ENCODE measurements at regions not wholly inside any gene's neighbourhood (a gene's known extent, or its start where the extent isn't known, plus 50 kb on each side); places are given as distances from the start of the nearest gene placed in this dataset.

DNA sequence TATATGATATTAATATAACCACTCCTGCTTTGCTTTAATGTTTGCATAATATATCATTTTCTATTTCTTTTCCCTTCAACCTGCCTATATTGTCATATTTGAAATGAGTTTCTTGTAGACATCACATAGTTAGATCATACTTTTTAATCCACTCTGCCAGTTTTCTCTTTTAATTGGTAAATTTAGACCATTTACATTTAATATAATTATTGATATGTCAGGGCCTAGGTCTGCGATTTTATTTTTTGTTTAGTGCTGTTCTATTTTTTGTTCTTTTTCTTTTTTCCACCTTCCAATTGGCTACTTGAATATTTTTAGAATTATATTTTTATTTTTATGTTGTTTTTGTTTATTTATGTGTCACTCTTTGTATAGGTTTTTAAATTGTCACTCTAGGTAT is 213.3 kb downstream of the C1orf94 start:
- TF ChIP-seq, protein P1, sequence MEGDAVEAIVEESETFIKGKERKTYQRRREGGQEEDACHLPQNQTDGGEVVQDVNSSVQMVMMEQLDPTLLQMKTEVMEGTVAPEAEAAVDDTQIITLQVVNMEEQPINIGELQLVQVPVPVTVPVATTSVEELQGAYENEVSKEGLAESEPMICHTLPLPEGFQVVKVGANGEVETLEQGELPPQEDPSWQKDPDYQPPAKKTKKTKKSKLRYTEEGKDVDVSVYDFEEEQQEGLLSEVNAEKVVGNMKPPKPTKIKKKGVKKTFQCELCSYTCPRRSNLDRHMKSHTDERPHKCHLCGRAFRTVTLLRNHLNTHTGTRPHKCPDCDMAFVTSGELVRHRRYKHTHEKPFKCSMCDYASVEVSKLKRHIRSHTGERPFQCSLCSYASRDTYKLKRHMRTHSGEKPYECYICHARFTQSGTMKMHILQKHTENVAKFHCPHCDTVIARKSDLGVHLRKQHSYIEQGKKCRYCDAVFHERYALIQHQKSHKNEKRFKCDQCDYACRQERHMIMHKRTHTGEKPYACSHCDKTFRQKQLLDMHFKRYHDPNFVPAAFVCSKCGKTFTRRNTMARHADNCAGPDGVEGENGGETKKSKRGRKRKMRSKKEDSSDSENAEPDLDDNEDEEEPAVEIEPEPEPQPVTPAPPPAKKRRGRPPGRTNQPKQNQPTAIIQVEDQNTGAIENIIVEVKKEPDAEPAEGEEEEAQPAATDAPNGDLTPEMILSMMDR (IDR thresholded peaks at IDR 0.05; ENCODE audit: low read depth, low read length) = no peak
- DNase-seq (ENCODE audit: extremely low read depth, low read depth) = no peak

DNA sequence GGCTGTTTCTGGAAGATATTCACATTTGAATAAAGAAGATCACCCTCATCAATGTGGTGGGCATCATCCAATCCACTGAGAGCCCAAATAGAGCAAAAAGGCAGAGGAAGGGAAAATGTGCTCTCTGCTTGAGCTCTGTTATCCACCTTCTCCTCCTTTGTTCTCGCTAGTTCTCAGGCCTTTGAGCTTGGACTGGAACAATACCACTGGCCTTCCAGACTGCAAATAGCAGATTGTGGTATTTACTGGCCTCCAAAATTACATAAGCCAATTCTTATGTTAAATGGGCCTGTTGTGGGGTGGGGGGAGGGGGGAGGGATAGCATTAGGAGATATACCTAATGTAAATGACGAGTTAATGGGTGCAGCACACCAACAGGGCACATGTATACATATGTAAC is 219.3 kb downstream of the C1orf94 start:
- no peak for DNase-seq (ENCODE audit: extremely low read depth, low read depth)
- TF ChIP-seq, protein P1 (IDR thresholded peaks at IDR 0.05; ENCODE audit: low read depth, low read length) = no peak

GRCh38 chr1:34398241-34398915 is 221.7 kb downstream of the C1orf94 start:
- DNase-seq (ENCODE audit: extremely low read depth, low read depth) = no peak

DNA sequence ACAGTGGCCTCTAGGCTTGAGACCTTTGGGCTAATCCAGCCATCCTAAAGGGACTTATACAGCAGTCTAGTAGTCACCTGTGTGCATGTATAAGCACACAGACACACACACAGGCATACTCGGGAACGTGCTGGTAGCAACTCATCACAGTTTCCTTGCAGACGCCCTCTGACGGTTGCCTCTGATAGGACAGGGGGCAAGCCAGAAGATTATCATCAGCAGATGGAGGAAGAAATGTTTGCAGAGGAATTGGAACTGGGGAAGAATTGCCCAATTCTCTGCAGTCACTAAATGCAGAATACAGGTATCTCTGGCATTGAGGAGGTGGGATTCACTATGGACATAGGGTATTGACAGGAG is 222.2 kb downstream of the C1orf94 start:
- TF ChIP-seq, protein P1 (IDR thresholded peaks at IDR 0.05; ENCODE audit: low read depth, low read length) = no peak
- DNase-seq (ENCODE audit: extremely low read depth, low read depth) = no peak

More at GRCh38 chr1:34398241-34398915, 221.7 kb downstream of the C1orf94 start:
- TF ChIP-seq, protein P1 (IDR thresholded peaks at IDR 0.05; ENCODE audit: low read depth, low read length) = no peak

GRCh38 chr1:34400675-34401074 is 224.0 kb downstream of the C1orf94 start:
- TF ChIP-seq, protein P1 (IDR thresholded peaks at IDR 0.05; ENCODE audit: low read depth, low read length) = no peak
- DNase-seq (ENCODE audit: extremely low read depth, low read depth) = no peak

GRCh38 chr1:34403156-34403555 is 226.4 kb downstream of the C1orf94 start:
- TF ChIP-seq, protein P1 (IDR thresholded peaks at IDR 0.05; ENCODE audit: low read depth, low read length) = no peak
- DNase-seq (ENCODE audit: extremely low read depth, low read depth) = no peak

- TF ChIP-seq, protein P1 (IDR thresholded peaks at IDR 0.05; ENCODE audit: low read depth, low read length) = no peak
- no peak for DNase-seq (ENCODE audit: extremely low read depth, low read depth)
Measured at GRCh38 chr1:34404804-34405203, 228.1 kb downstream of the C1orf94 start.
